ENCODE measurements at regions not wholly inside any gene's neighbourhood (a gene's known extent, or its start where the extent isn't known, plus 50 kb on each side); places are given as distances from the start of the nearest gene placed in this dataset.

GRCh38 chr20:48132834-48133233 is 347.6 kb upstream of the SULF2 start:
- TF ChIP-seq, protein P1, sequence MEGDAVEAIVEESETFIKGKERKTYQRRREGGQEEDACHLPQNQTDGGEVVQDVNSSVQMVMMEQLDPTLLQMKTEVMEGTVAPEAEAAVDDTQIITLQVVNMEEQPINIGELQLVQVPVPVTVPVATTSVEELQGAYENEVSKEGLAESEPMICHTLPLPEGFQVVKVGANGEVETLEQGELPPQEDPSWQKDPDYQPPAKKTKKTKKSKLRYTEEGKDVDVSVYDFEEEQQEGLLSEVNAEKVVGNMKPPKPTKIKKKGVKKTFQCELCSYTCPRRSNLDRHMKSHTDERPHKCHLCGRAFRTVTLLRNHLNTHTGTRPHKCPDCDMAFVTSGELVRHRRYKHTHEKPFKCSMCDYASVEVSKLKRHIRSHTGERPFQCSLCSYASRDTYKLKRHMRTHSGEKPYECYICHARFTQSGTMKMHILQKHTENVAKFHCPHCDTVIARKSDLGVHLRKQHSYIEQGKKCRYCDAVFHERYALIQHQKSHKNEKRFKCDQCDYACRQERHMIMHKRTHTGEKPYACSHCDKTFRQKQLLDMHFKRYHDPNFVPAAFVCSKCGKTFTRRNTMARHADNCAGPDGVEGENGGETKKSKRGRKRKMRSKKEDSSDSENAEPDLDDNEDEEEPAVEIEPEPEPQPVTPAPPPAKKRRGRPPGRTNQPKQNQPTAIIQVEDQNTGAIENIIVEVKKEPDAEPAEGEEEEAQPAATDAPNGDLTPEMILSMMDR (IDR thresholded peaks at IDR 0.05), result no peak
- TF ChIP-seq POLR2A (IDR thresholded peaks at IDR 0.05), result no peak
